ENCODE measurements at regions not wholly inside any gene's neighbourhood (a gene's known extent, or its start where the extent isn't known, plus 50 kb on each side); places are given as distances from the start of the nearest gene placed in this dataset.
"Not testable (repeated sequence)": the region's sequence is repeated elsewhere in the genome, so short reads cannot be mapped to it uniquely, and the experiment has no call there.

GRCh38 chr12:61985830-61986229 lies 274.4 kb upstream of the USP15 start:
- no peak for ATAC-seq
- no peaks in the 10 kb centered on the region for H3K9me3 Mint-ChIP-seq
- no peaks in the 10 kb centered on the region for H3K4me1 Mint-ChIP-seq
- no peaks in the 10 kb centered on the region for H3K27me3 Mint-ChIP-seq
- no peak overlapping the region for H3K4me3 Mint-ChIP-seq
- DNase-seq = no peak
- no peak overlapping the region for H3K27ac Mint-ChIP-seq

- H3K27ac Mint-ChIP-seq = no peak overlapping the region
- H3K4me3 Mint-ChIP-seq = no peak overlapping the region
- ATAC-seq (no peak), DNase-seq (no peak)
- H3K27me3 Mint-ChIP-seq = no peaks in the 10 kb centered on the region
- H3K9me3 Mint-ChIP-seq = no peaks in the 10 kb centered on the region
- H3K4me1 Mint-ChIP-seq = no peaks in the 10 kb centered on the region
These were observed 273.0 kb upstream of the USP15 start for GRCh38 chr12:61987173-61987572.

- Mint-ChIP-seq H3K9me3 (no peaks in the 10 kb centered on the region), H3K27ac (no peak overlapping the region), H3K4me1 (no peaks in the 10 kb centered on the region), H3K27me3 (no peaks in the 10 kb centered on the region), H3K4me3 (no peak overlapping the region)
- no peak for ATAC-seq
- no peak for DNase-seq
These were observed 268.5 kb upstream of the USP15 start for GRCh38 chr12:61991661-61992060.

GRCh38 chr12:61993734-61994345 lies 266.4 kb upstream of the USP15 start:
- DNase-seq (peak in 1 of 2 donors; percentile 1), ATAC-seq (peak; percentile 81)
- Mint-ChIP-seq H3K4me1 (no peaks in the 10 kb centered on the region), H3K9me3 (no peaks in the 10 kb centered on the region), H3K27ac (no peak overlapping the region), H3K4me3 (no peak overlapping the region), H3K27me3 (peaks cover 9% of the 10 kb centered on the region)

- Mint-ChIP-seq H3K27me3 (peaks cover 9% of the 10 kb centered on the region), H3K9me3 (no peaks in the 10 kb centered on the region), H3K4me3 (no peak overlapping the region), H3K4me1 (no peaks in the 10 kb centered on the region), H3K27ac (no peak overlapping the region)
- no peak for ATAC-seq
- no peak for DNase-seq
These were observed 263.5 kb upstream of the USP15 start for GRCh38 chr12:61996717-61997116.

GRCh38 chr12:61998791-61999190 lies 261.4 kb upstream of the USP15 start:
- H3K27ac Mint-ChIP-seq = no peak overlapping the region
- no peaks in the 10 kb centered on the region for H3K4me1 Mint-ChIP-seq
- no peak for DNase-seq
- H3K27me3 Mint-ChIP-seq = peaks cover 9% of the 10 kb centered on the region
- H3K4me3 Mint-ChIP-seq = no peak overlapping the region
- no peaks in the 10 kb centered on the region for H3K9me3 Mint-ChIP-seq
- ATAC-seq = no peak

GRCh38 chr12:61999311-61999710 lies 260.9 kb upstream of the USP15 start:
- no peak for DNase-seq
- H3K4me3 Mint-ChIP-seq = no peak overlapping the region
- H3K4me1 Mint-ChIP-seq = no peaks in the 10 kb centered on the region

GRCh38 chr12:62001424-62001823 lies 258.8 kb upstream of the USP15 start:
- H3K27ac Mint-ChIP-seq = no peak overlapping the region
- H3K4me3 Mint-ChIP-seq = no peak overlapping the region

More at GRCh38 chr12:61999311-61999710, 260.9 kb upstream of the USP15 start:
- Mint-ChIP-seq H3K27me3 (peaks cover 9% of the 10 kb centered on the region), H3K9me3 (no peaks in the 10 kb centered on the region), H3K27ac (no peak overlapping the region)
- no peak for ATAC-seq

GRCh38 chr12:62003226-62003625 lies 257.0 kb upstream of the USP15 start:
- DNase-seq = no peak
- H3K4me3 Mint-ChIP-seq = no peak overlapping the region
- ATAC-seq = no peak
- H3K9me3 Mint-ChIP-seq = no peaks in the 10 kb centered on the region
- no peaks in the 10 kb centered on the region for H3K27me3 Mint-ChIP-seq
- H3K27ac Mint-ChIP-seq = no peak overlapping the region
- H3K4me1 Mint-ChIP-seq = no peaks in the 10 kb centered on the region

More at GRCh38 chr12:62001424-62001823, 258.8 kb upstream of the USP15 start:
- peaks cover 9% of the 10 kb centered on the region for H3K27me3 Mint-ChIP-seq
- ATAC-seq = no peak
- no peak for DNase-seq
- no peaks in the 10 kb centered on the region for H3K4me1 Mint-ChIP-seq
- no peaks in the 10 kb centered on the region for H3K9me3 Mint-ChIP-seq

GRCh38 chr12:62003701-62004100 lies 256.5 kb upstream of the USP15 start:
- H3K27ac Mint-ChIP-seq = no peak overlapping the region
- no peaks in the 10 kb centered on the region for H3K9me3 Mint-ChIP-seq
- no peak for ATAC-seq
- H3K4me1 Mint-ChIP-seq = no peaks in the 10 kb centered on the region
- DNase-seq = no peak
- H3K4me3 Mint-ChIP-seq = no peak overlapping the region
- no peaks in the 10 kb centered on the region for H3K27me3 Mint-ChIP-seq

GRCh38 chr12:62005615-62006014 lies 254.6 kb upstream of the USP15 start:
- Mint-ChIP-seq H3K4me3 (no peak overlapping the region), H3K9me3 (no peaks in the 10 kb centered on the region), H3K27me3 (no peaks in the 10 kb centered on the region), H3K4me1 (no peaks in the 10 kb centered on the region), H3K27ac (no peak overlapping the region)
- DNase-seq = no peak
- no peak for ATAC-seq

GRCh38 chr12:62006076-62006732 lies 254.0 kb upstream of the USP15 start:
- Mint-ChIP-seq H3K4me3 (no peak overlapping the region), H3K27me3 (no peaks in the 10 kb centered on the region), H3K27ac (no peak overlapping the region), H3K9me3 (no peaks in the 10 kb centered on the region), H3K4me1 (no peaks in the 10 kb centered on the region)
- ATAC-seq (no peak), DNase-seq (peak in 1 of 2 donors; percentile 2)

- Mint-ChIP-seq H3K9me3 (no peaks in the 10 kb centered on the region), H3K4me1 (no peaks in the 10 kb centered on the region), H3K4me3 (no peak overlapping the region), H3K27ac (no peak overlapping the region), H3K27me3 (no peaks in the 10 kb centered on the region)
- DNase-seq = no peak
- no peak for ATAC-seq
These were observed 251.5 kb upstream of the USP15 start for GRCh38 chr12:62008703-62009102.

GRCh38 chr12:62009445-62009844 lies 250.8 kb upstream of the USP15 start:
- DNase-seq = no peak
- H3K27me3 Mint-ChIP-seq = no peaks in the 10 kb centered on the region
- no peak overlapping the region for H3K4me3 Mint-ChIP-seq
- ATAC-seq = no peak
- H3K27ac Mint-ChIP-seq = no peak overlapping the region
- H3K9me3 Mint-ChIP-seq = no peaks in the 10 kb centered on the region
- H3K4me1 Mint-ChIP-seq = no peaks in the 10 kb centered on the region

GRCh38 chr12:62010331-62010906 lies 249.8 kb upstream of the USP15 start:
- H3K27me3 Mint-ChIP-seq, H3K9me3 Mint-ChIP-seq, H3K4me1 Mint-ChIP-seq, H3K4me3 Mint-ChIP-seq, ATAC-seq, DNase-seq, H3K27ac Mint-ChIP-seq: not testable (repeated sequence)

- not testable (repeated sequence) for H3K4me3 Mint-ChIP-seq, H3K27me3 Mint-ChIP-seq, H3K4me1 Mint-ChIP-seq, H3K9me3 Mint-ChIP-seq, H3K27ac Mint-ChIP-seq, ATAC-seq, DNase-seq
These were observed 249.2 kb upstream of the USP15 start for GRCh38 chr12:62010973-62011372.
